K562 (cell line): ENCODE measurements at regions not wholly inside any gene's neighbourhood (a gene's known extent, or its start where the extent isn't known, plus 50 kb on each side); places are given as distances from the start of the nearest gene placed in this dataset.

Experiments
- ATAC-seq: fragments of 200-7000 bp; cut with Tn5 transposase; 3 replicates; pipeline ENCODE4 v1.9.1; 2020; ENCODE audit warnings: moderate library complexity
- BruUV-seq: library from RNA; stranded (reverse); fragments of 400-500 nt; replicated peaks from 2 replicates; lab custom pipeline; 2021; lab: Mats Ljungman, UMichigan
- CTCF ChIA-PET: fragments of 300-600 bp; formaldehyde crosslinking; extraction: SDS; loops from one replicate; lab custom pipeline; 2021; ENCODE audit warnings: low intra/inter-chr PET ratio; lab: Yijun Ruan, JAX
- POLR2A ChIA-PET: fragments of 300-600, 350-650 bp; sonication (Branson Sonifier 250); formaldehyde crosslinking; extraction: SDS; loops from one replicate; lab custom pipeline; 2021; ENCODE audit warnings: antibody characterized with exemption, inconsistent platforms; lab: Yijun Ruan, JAX
- DNase-seq, 4 experiments: peaks; one replicate each; pipeline versions ENCODE4 v3.0.0 to v3.0.0-alpha.2; 2011 to 2018; ENCODE audit warnings: low spot score in 3 of 4, mixed read lengths in 3 of 4; ENCODE audit errors: extremely low read depth in 1 of 4
- FAIRE-seq: peaks from 2 replicates; lab custom pipeline; 2011; peaks lifted over from hg19 to GRCh38; lab: Jason Lieb, UNC
- H2AFZ ChIP-seq: 2 replicates; pipeline ENCODE4 v1.6.0; 2011; ENCODE audit warnings: low read depth, low read length, control low read depth, inconsistent platforms
- H3K27ac ChIP-seq: fragments of 200-600 bp; 3 replicates; pipeline ENCODE4 v1.8.0; 2011; ENCODE audit warnings: low read depth, mild to moderate bottlenecking, control low read depth, inconsistent platforms, low read length, moderate library complexity, mixed read lengths; ENCODE audit errors: extremely low read depth
- H3K27me3 ChIP-seq, 2 experiments: fragments of 300-600 bp in 1 of 2; 2 replicates in 1 of 2; 3 replicates in 1 of 2; pipeline versions ENCODE4 v1.6.0 to v1.8.0; 2011; ENCODE audit warnings: inconsistent platforms in 2 of 2, low read length in 2 of 2, mild to moderate bottlenecking in 1 of 2, mixed read lengths in 1 of 2, moderate library complexity in 1 of 2; ENCODE audit not compliant: control insufficient read depth in 2 of 2, insufficient read depth in 2 of 2
- H3K36me3 ChIP-seq: fragments of 300-600 bp; 3 replicates; pipeline ENCODE4 v1.8.0; 2011; ENCODE audit warnings: mild to moderate bottlenecking, low read length, inconsistent platforms; ENCODE audit not compliant: control insufficient read depth, insufficient read depth
- H3K4me1 ChIP-seq, 2 experiments: fragments of 200-600 bp in 1 of 2; replicated peaks in 1 of 2; 2 replicates in 1 of 2; 3 replicates in 1 of 2; pipeline versions ENCODE4 v1.5.1 to v1.8.0; 2011; ENCODE audit warnings: inconsistent platforms in 2 of 2, low read length in 2 of 2, mild to moderate bottlenecking in 1 of 2, mixed read lengths in 1 of 2, moderate library complexity in 1 of 2; ENCODE audit not compliant: control insufficient read depth in 2 of 2, insufficient read depth in 2 of 2
- H3K4me2 ChIP-seq: 2 replicates; pipeline ENCODE4 v1.6.1; 2011; ENCODE audit warnings: low read length, control low read depth, inconsistent platforms, mixed read lengths; ENCODE audit not compliant: insufficient read depth
- H3K4me3 ChIP-seq: fragments of 200-600 bp; sonication (generic), shearing (Covaris generic); 2 replicates; pipeline ENCODE4 v1.5.1; 2016; ENCODE audit warnings: control low read depth, inconsistent platforms
- H3K79me2 ChIP-seq: fragments of 200-600 bp; 3 replicates; pipeline ENCODE4 v1.8.0; 2011; ENCODE audit warnings: low read length, inconsistent platforms; ENCODE audit not compliant: control insufficient read depth, insufficient read depth
- H3K9ac ChIP-seq, 2 experiments: 2 replicates each; pipeline versions ENCODE4 v1.6.0 to v1.6.1; 2011; ENCODE audit warnings: low read depth in 2 of 2, low read length in 2 of 2, control low read depth in 1 of 2, inconsistent platforms in 1 of 2, mild to moderate bottlenecking in 1 of 2, mixed read lengths in 1 of 2; ENCODE audit not compliant: insufficient read depth in 1 of 2
- H3K9me1 ChIP-seq: one replicate; pipeline ENCODE4 v1.6.0; 2011; ENCODE audit warnings: inconsistent platforms, mild to moderate bottlenecking, low read length, moderate library complexity; ENCODE audit not compliant: control insufficient read depth, insufficient read depth
- H3K9me3 ChIP-seq: replicated peaks from 2 replicates; pipeline ENCODE4 v1.5.1; 2011; ENCODE audit warnings: low read depth, low read length, inconsistent platforms; ENCODE audit not compliant: control insufficient read depth, insufficient read depth
- H4K20me1 ChIP-seq: replicated peaks from 2 replicates; pipeline ENCODE4 v1.6.1; 2011; ENCODE audit warnings: low read length, inconsistent platforms, mixed read lengths; ENCODE audit not compliant: control insufficient read depth, insufficient read depth
- C11orf30 ChIP-seq: fragments of 450-650 bp; IDR thresholded peaks from 2 replicates; pipeline ENCODE4 v1.6.1; 2016; ENCODE audit warnings: low read depth, mild to moderate bottlenecking
- GABPB2 ChIP-seq: fragments of 250-450 bp; sonication (Bioruptor Pico); conservative IDR thresholded peaks from 2 replicates; pipeline ENCODE4 v1.5.1; 2021; ENCODE audit warnings: mild to moderate bottlenecking
- MAFF ChIP-seq: IDR thresholded peaks from 2 replicates; pipeline ENCODE4 v1.6.1; 2012; ENCODE audit warnings: low read length, improper control_type of control experiment
- MAFG ChIP-seq: fragments of 450-650 bp; conservative IDR thresholded peaks from 2 replicates; pipeline ENCODE4 v1.6.1; 2016; ENCODE audit warnings: missing genetic modification characterization, missing compliant biosample characterization
- MAFK ChIP-seq: IDR thresholded peaks from 2 replicates; pipeline ENCODE4 v1.6.1; 2011; ENCODE audit warnings: low read length, improper control_type of control experiment
- MAZ ChIP-seq, 2 experiments: fragments of 450-650 bp in 1 of 2; sonication (generic) in 1 of 2; formaldehyde crosslinking; IDR thresholded peaks in 1 of 2; conservative IDR thresholded peaks in 1 of 2; 2 replicates each; pipeline versions ENCODE4 v1.4.0 to v1.5.0; 2020; ENCODE audit warnings: mild to moderate bottlenecking in 1 of 2, missing genetic modification reagents in 1 of 2
- ZNF316 ChIP-seq: fragments of 450-650 bp; IDR thresholded peaks from 2 replicates; pipeline ENCODE4 v1.6.1; 2016
- WGBS: fragments of 100-300 bp; shearing (Covaris generic); methylation state at CpG from one replicate; pipeline ENCODE4 v1.1.6; 2016; ENCODE audit warnings: low coverage, mixed read lengths; ENCODE audit not compliant: insufficient coverage; ENCODE audit errors: missing lambda C conversion rate; 5-methylcytosine and 5-hydroxymethylcytosine counted together
- in situ Hi-C: fragments of 300-500 bp; cut with MboI; formaldehyde crosslinking; loops from 4 replicates; pipeline ENCODE4 v1.15.0; 2018; ENCODE audit warnings: inconsistent platforms, mixed read lengths
- intact Hi-C: fragments of 100-400 bp; cut with micrococcal nuclease; formaldehyde crosslinking; loops from 2 replicates; pipeline ENCODE4 v1.14.2; 2022
- TF ChIP-seq, protein P1 (sequence below): fragments of 250-450 bp; sonication (Bioruptor Pico); IDR thresholded peaks from 2 replicates; pipeline ENCODE4 v1.4.0; 2020; ENCODE audit warnings: mild to moderate bottlenecking
- TF ChIP-seq, protein P2 (sequence below), 2 experiments: fragments of 450-650 bp in 1 of 2; sonication (generic) in 1 of 2; formaldehyde crosslinking in 1 of 2; IDR thresholded peaks in 1 of 2; conservative IDR thresholded peaks in 1 of 2; 2 replicates each; pipeline versions ENCODE4 v1.6.1 to v1.8.1; 2016 to 2023; ENCODE audit warnings: mild to moderate bottlenecking in 2 of 2, moderate library complexity in 2 of 2, inconsistent platforms in 1 of 2, missing genetic modification reagents in 1 of 2

DNA sequence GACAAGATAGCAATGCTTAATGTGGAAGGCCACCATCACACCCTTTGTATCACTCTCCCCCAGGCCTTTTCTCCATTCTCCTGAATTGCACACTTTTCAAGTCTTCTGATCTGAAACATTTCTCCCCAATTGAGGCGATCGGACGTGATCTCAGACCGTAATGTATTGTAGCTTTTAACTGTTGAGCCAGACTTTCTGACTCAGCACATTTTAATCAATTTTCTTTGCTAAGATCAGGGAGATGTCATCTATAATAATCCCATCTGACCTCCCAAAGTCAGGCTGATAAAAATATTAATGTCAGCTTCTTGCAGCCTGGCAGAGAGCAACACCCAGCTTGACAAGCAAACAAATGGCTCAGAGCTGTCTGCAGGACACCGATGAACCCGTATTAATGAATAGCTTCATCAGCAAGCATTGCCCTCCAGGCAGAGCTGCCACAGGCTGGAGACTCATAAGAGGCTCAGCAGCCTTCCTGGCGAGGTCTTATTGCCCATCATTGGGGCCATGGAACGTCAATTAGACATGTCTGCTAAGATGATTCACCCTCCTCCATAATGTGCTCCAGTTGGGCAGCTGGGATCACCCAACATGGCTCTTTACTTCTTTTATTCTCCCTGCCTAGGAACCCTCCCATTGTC, 60.2 kb upstream of the UQCRFS1 start:
- no TSS peak for BruUV-seq
- no peaks in the 10 kb centered on the region for H4K20me1 ChIP-seq
- TF ChIP-seq ZNF316: peak; percentile 72
- TF ChIP-seq, protein P1, sequence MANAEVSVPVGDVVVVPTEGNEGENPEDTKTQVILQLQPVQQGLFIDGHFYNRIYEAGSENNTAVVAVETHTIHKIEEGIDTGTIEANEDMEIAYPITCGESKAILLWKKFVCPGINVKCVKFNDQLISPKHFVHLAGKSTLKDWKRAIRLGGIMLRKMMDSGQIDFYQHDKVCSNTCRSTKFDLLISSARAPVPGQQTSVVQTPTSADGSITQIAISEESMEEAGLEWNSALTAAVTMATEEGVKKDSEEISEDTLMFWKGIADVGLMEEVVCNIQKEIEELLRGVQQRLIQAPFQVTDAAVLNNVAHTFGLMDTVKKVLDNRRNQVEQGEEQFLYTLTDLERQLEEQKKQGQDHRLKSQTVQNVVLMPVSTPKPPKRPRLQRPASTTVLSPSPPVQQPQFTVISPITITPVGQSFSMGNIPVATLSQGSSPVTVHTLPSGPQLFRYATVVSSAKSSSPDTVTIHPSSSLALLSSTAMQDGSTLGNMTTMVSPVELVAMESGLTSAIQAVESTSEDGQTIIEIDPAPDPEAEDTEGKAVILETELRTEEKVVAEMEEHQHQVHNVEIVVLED (CRISPR knock-in tag): no peak
- TF ChIP-seq MAZ (CRISPR knock-in tag; conservative IDR thresholded peaks at IDR 0.05 in 1 of 2, IDR thresholded peaks at IDR 0.05 in 1 of 2): no peak
- TF ChIP-seq, protein P2, sequence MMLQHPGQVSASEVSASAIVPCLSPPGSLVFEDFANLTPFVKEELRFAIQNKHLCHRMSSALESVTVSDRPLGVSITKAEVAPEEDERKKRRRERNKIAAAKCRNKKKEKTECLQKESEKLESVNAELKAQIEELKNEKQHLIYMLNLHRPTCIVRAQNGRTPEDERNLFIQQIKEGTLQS (IDR thresholded peaks at IDR 0.05): no peak
- TF ChIP-seq, protein P2 (CRISPR knock-in tag; conservative IDR thresholded peaks at IDR 0.05): no peak
- peak; percentile 54 for TF ChIP-seq MAFG (tag)
- TF ChIP-seq GABPB2: no peak
- peak; percentile 36; the same call in 1 of the 2 replicates for TF ChIP-seq MAFF
- 0 out of 2 replicates have a peak, but pooled peaks have one; percentile 8 for TF ChIP-seq MAFK
- peak; percentile 33; the same call in 1 of the 2 replicates for TF ChIP-seq C11orf30
- intact Hi-C loops: no loop called here
- H3K4me3 ChIP-seq: no peak overlapping the region
- H3K9me3 ChIP-seq: no peaks in the 10 kb centered on the region
- in situ Hi-C loops: no loop called here
- H3K27ac ChIP-seq: no peak overlapping the region
- H3K4me1 ChIP-seq: no peaks in the 10 kb centered on the region
- ChIA-PET POLR2A (interaction anchor here (1.1 to 1.4 kb wide), 2 partner anchors 11 to 20 kb away, joined by 3 read pairs; no protein-coding TSS in a partner anchor), CTCF (no interaction called here)
- no peak for ATAC-seq
- WGBS: 0% methylated on average over 8 of the region's 8 CpGs
- no peaks in the 10 kb centered on the region for H3K36me3 ChIP-seq
- no peaks in the 10 kb centered on the region for H3K9me1 ChIP-seq
- H3K79me2 ChIP-seq: no peaks in the 10 kb centered on the region
- no peak overlapping the region for H3K9ac ChIP-seq
- peaks cover 10 to 25% of the 10 kb centered on the region in 2 experiments for H3K27me3 ChIP-seq
- no peak overlapping the region for H3K4me2 ChIP-seq
- H2AFZ ChIP-seq: no peak overlapping the region
- FAIRE-seq: no peak
- no peak for DNase-seq
